D721Med (cell line): ENCODE measurements at regions not wholly inside any gene's neighbourhood (a gene's known extent, or its start where the extent isn't known, plus 50 kb on each side); places are given as distances from the start of the nearest gene placed in this dataset.

ENCODE experiments used
- DNase-seq: peaks from one replicate; pipeline ENCODE4 v3.0.0; 2011; ENCODE audit warnings: low spot score; ENCODE audit not compliant: insufficient read length
- FAIRE-seq: peaks from 2 replicates; lab custom pipeline; 2011; peaks lifted over from hg19 to GRCh38; lab: Jason Lieb, UNC
- CTCF ChIP-seq: IDR thresholded peaks from 2 replicates; pipeline ENCODE4 v1.5.1; 2012; ENCODE audit warnings: mild to moderate bottlenecking, control low read depth; ENCODE audit not compliant: insufficient read depth; ENCODE audit errors: missing control alignments

- FAIRE-seq (no peak), DNase-seq (no peak)
- TF ChIP-seq CTCF = no peak
Observed at GRCh38 chr15:89412905-89413411, 78.3 kb upstream of the POLG start.

- TF ChIP-seq CTCF = no peak
- DNase-seq (no peak), FAIRE-seq (no peak)
Observed at GRCh38 chr15:89410039-89410435, 75.4 kb upstream of the POLG start.

GRCh38 chr15:89409184-89410038 lies 74.8 kb upstream of the POLG start:
- DNase-seq (no peak), FAIRE-seq (no peak)
- no peak for TF ChIP-seq CTCF

GRCh38 chr15:89408372-89409183 lies 74.0 kb upstream of the POLG start:
- no peak for DNase-seq
- FAIRE-seq = no peak
- no peak for TF ChIP-seq CTCF

GRCh38 chr15:89406940-89407607 lies 72.5 kb upstream of the POLG start:
- DNase-seq = no peak
- FAIRE-seq = no peak
- no peak for TF ChIP-seq CTCF

- no peak for DNase-seq
- no peak for FAIRE-seq
- no peak for TF ChIP-seq CTCF
Observed at GRCh38 chr15:89406218-89406939, 71.8 kb upstream of the POLG start.
